ENCODE measurements at regions not wholly inside any gene's neighbourhood (a gene's known extent, or its start where the extent isn't known, plus 50 kb on each side); places are given as distances from the start of the nearest gene placed in this dataset.

DNA sequence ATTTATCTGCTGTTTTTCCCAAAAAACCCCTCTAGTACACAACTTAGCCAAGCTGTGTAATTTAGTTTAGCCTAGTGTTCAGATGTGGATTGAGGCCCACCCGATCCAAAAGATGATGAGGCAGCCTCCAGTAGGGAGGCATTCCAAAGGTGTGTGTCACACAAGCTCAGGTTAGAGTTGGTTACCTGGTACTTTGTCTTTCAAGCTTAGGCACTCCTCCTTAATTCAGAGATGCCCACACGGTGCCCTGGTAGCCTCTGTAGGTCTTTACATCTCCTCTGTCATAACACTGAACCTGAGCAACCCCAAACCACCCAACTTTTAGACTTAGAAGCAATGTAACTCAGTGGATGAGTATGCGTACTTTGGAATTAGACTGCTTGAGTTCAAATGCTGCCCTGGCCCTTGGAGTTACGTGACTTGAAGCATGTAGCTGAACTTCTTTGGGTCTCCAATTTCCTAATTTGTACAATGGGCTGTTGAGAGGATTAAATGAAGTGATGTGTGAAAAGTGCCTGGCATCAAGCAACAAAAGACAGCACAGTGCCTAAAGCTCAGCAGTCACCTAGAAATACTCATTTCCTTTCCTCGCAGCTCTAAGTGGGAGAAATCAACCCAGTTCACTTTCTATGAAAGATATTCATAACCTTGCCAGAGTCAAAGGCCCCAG, 284.6 kb upstream of the RARB start:
- TF ChIP-seq NFYB (IDR thresholded peaks at IDR 0.05; ENCODE audit: extremely low read depth, insufficient read length) = no peak
- no peak for TF ChIP-seq RB1 (IDR thresholded peaks at IDR 0.05; ENCODE audit: low read depth)

Data from K562 (cell line).